K562 (cell line): ENCODE measurements at regions not wholly inside any gene's neighbourhood (a gene's known extent, or its start where the extent isn't known, plus 50 kb on each side); places are given as distances from the start of the nearest gene placed in this dataset. TPM values are rescaled to one million over a fixed set of nuclear protein-coding genes. Genes with fewer than 3 reads are reported as not detected.

Experiments
- ATAC-seq: fragments of 200-7000 bp; cut with Tn5 transposase; 3 replicates; pipeline ENCODE4 v1.9.1; 2020; ENCODE audit warnings: moderate library complexity
- BruUV-seq: library from RNA; stranded (reverse); fragments of 400-500 nt; replicated peaks from 2 replicates; lab custom pipeline; 2021; lab: Mats Ljungman, UMichigan
- CTCF ChIA-PET: fragments of 300-600 bp; formaldehyde crosslinking; extraction: SDS; loops from one replicate; lab custom pipeline; 2021; ENCODE audit warnings: low intra/inter-chr PET ratio; lab: Yijun Ruan, JAX
- POLR2A ChIA-PET: fragments of 300-600, 350-650 bp; sonication (Branson Sonifier 250); formaldehyde crosslinking; extraction: SDS; loops from one replicate; lab custom pipeline; 2021; ENCODE audit warnings: antibody characterized with exemption, inconsistent platforms; lab: Yijun Ruan, JAX
- DNase-seq, 4 experiments: peaks; one replicate each; pipeline versions ENCODE4 v3.0.0 to v3.0.0-alpha.2; 2011 to 2018; ENCODE audit warnings: low spot score in 3 of 4, mixed read lengths in 3 of 4; ENCODE audit errors: extremely low read depth in 1 of 4
- FAIRE-seq: peaks from 2 replicates; lab custom pipeline; 2011; peaks lifted over from hg19 to GRCh38; lab: Jason Lieb, UNC
- H2AFZ ChIP-seq: 2 replicates; pipeline ENCODE4 v1.6.0; 2011; ENCODE audit warnings: low read depth, low read length, control low read depth, inconsistent platforms
- H3K27ac ChIP-seq: fragments of 200-600 bp; 3 replicates; pipeline ENCODE4 v1.8.0; 2011; ENCODE audit warnings: low read depth, mild to moderate bottlenecking, control low read depth, inconsistent platforms, low read length, moderate library complexity, mixed read lengths; ENCODE audit errors: extremely low read depth
- H3K27me3 ChIP-seq, 2 experiments: fragments of 300-600 bp in 1 of 2; 2 replicates in 1 of 2; 3 replicates in 1 of 2; pipeline versions ENCODE4 v1.6.0 to v1.8.0; 2011; ENCODE audit warnings: inconsistent platforms in 2 of 2, low read length in 2 of 2, mild to moderate bottlenecking in 1 of 2, mixed read lengths in 1 of 2, moderate library complexity in 1 of 2; ENCODE audit not compliant: control insufficient read depth in 2 of 2, insufficient read depth in 2 of 2
- H3K36me3 ChIP-seq: fragments of 300-600 bp; 3 replicates; pipeline ENCODE4 v1.8.0; 2011; ENCODE audit warnings: mild to moderate bottlenecking, low read length, inconsistent platforms; ENCODE audit not compliant: control insufficient read depth, insufficient read depth
- H3K4me1 ChIP-seq, 2 experiments: fragments of 200-600 bp in 1 of 2; replicated peaks in 1 of 2; 2 replicates in 1 of 2; 3 replicates in 1 of 2; pipeline versions ENCODE4 v1.5.1 to v1.8.0; 2011; ENCODE audit warnings: inconsistent platforms in 2 of 2, low read length in 2 of 2, mild to moderate bottlenecking in 1 of 2, mixed read lengths in 1 of 2, moderate library complexity in 1 of 2; ENCODE audit not compliant: control insufficient read depth in 2 of 2, insufficient read depth in 2 of 2
- H3K4me2 ChIP-seq: 2 replicates; pipeline ENCODE4 v1.6.1; 2011; ENCODE audit warnings: low read length, control low read depth, inconsistent platforms, mixed read lengths; ENCODE audit not compliant: insufficient read depth
- H3K4me3 ChIP-seq: fragments of 200-600 bp; sonication (generic), shearing (Covaris generic); 2 replicates; pipeline ENCODE4 v1.5.1; 2016; ENCODE audit warnings: control low read depth, inconsistent platforms
- H3K79me2 ChIP-seq: fragments of 200-600 bp; 3 replicates; pipeline ENCODE4 v1.8.0; 2011; ENCODE audit warnings: low read length, inconsistent platforms; ENCODE audit not compliant: control insufficient read depth, insufficient read depth
- H3K9ac ChIP-seq, 2 experiments: 2 replicates each; pipeline versions ENCODE4 v1.6.0 to v1.6.1; 2011; ENCODE audit warnings: low read depth in 2 of 2, low read length in 2 of 2, control low read depth in 1 of 2, inconsistent platforms in 1 of 2, mild to moderate bottlenecking in 1 of 2, mixed read lengths in 1 of 2; ENCODE audit not compliant: insufficient read depth in 1 of 2
- H3K9me1 ChIP-seq: one replicate; pipeline ENCODE4 v1.6.0; 2011; ENCODE audit warnings: inconsistent platforms, mild to moderate bottlenecking, low read length, moderate library complexity; ENCODE audit not compliant: control insufficient read depth, insufficient read depth
- H3K9me3 ChIP-seq: replicated peaks from 2 replicates; pipeline ENCODE4 v1.5.1; 2011; ENCODE audit warnings: low read depth, low read length, inconsistent platforms; ENCODE audit not compliant: control insufficient read depth, insufficient read depth
- H4K20me1 ChIP-seq: replicated peaks from 2 replicates; pipeline ENCODE4 v1.6.1; 2011; ENCODE audit warnings: low read length, inconsistent platforms, mixed read lengths; ENCODE audit not compliant: control insufficient read depth, insufficient read depth
- NFATC3 ChIP-seq: fragments of 450-650 bp; IDR thresholded peaks from 2 replicates; pipeline ENCODE4 v1.6.1; 2017; ENCODE audit warnings: mild to moderate bottlenecking
- RFX7 ChIP-seq: fragments of 250-450 bp; sonication (Bioruptor Pico); IDR thresholded peaks from 2 replicates; pipeline ENCODE4 v1.5.1; 2021; ENCODE audit warnings: mild to moderate bottlenecking
- SIN3B ChIP-seq: fragments of 450-650 bp; IDR thresholded peaks from 2 replicates; pipeline ENCODE4 v1.6.1; 2017; ENCODE audit warnings: low read depth, mild to moderate bottlenecking, moderate library complexity
- ZNF146 ChIP-seq: IDR thresholded peaks from one replicate; pipeline ENCODE4 v1.6.1; 2018; ENCODE audit warnings: missing compliant biosample characterization; ENCODE audit not compliant: unreplicated experiment
- ZNF436 ChIP-seq: fragments of 250-450, 450-650 bp; sonication (Bioruptor Pico); formaldehyde crosslinking; IDR thresholded peaks from 2 replicates; pipeline ENCODE4 v1.7.0; 2020; ENCODE audit warnings: mild to moderate bottlenecking
- WGBS: fragments of 100-300 bp; shearing (Covaris generic); methylation state at CpG from one replicate; pipeline ENCODE4 v1.1.6; 2016; ENCODE audit warnings: low coverage, mixed read lengths; ENCODE audit not compliant: insufficient coverage; ENCODE audit errors: missing lambda C conversion rate; 5-methylcytosine and 5-hydroxymethylcytosine counted together
- in situ Hi-C: fragments of 300-500 bp; cut with MboI; formaldehyde crosslinking; loops from 4 replicates; pipeline ENCODE4 v1.15.0; 2018; ENCODE audit warnings: inconsistent platforms, mixed read lengths
- intact Hi-C: fragments of 100-400 bp; cut with micrococcal nuclease; formaldehyde crosslinking; loops from 2 replicates; pipeline ENCODE4 v1.14.2; 2022
- small RNA-seq: library from RNA; depleted of rRNA; stranded (forward); fragments of <200 nt; gene quantifications from one replicate; pipeline ENCODE3, GENCODE V24; 2014

GRCh38 chr14:35240231-35240630 lies 52.0 kb upstream of the PSMA6 start:
- H3K27me3 ChIP-seq: no peaks in the 10 kb centered on the region
- H3K27ac ChIP-seq: no peak overlapping the region
- H3K4me1 ChIP-seq: no peaks in the 10 kb centered on the region
- TF ChIP-seq ZNF436 (CRISPR knock-in tag) (no peak), ZNF146 (CRISPR knock-in tag) (no peak), SIN3B (no peak), RFX7 (CRISPR knock-in tag) (no peak), NFATC3 (no peak)
- BruUV-seq: no TSS peak
- ChIA-PET POLR2A (no interaction called here), CTCF (no interaction called here)
- no peaks in the 10 kb centered on the region for H3K36me3 ChIP-seq
- no peaks in the 10 kb centered on the region for H3K79me2 ChIP-seq
- no peaks in the 10 kb centered on the region for H3K9me1 ChIP-seq
- FAIRE-seq (no peak), DNase-seq (no peak), ATAC-seq (no peak)
- WGBS: 100% methylated on average over 1 of the region's 2 CpGs
- intact Hi-C loops: no loop called here
- H3K4me2 ChIP-seq: no peak overlapping the region
- no peak overlapping the region for H2AFZ ChIP-seq
- in situ Hi-C loops: loop anchor here (5.0 kb wide), 1 partner anchor 167 kb away; no protein-coding TSS in a partner anchor
- no peak overlapping the region for H3K9ac ChIP-seq
- H4K20me1 ChIP-seq: no peaks in the 10 kb centered on the region
- H3K9me3 ChIP-seq: no peaks in the 10 kb centered on the region
- no peak overlapping the region for H3K4me3 ChIP-seq

Small RNA genes lying in the stretch of these regions (small RNA-seq; reads per million reads assigned to genes)
- gene MRPL57P8: not detected
